Nephron progenitor cell (in vitro differentiated cells): ENCODE measurements at regions not wholly inside any gene's neighbourhood (a gene's known extent, or its start where the extent isn't known, plus 50 kb on each side); places are given as distances from the start of the nearest gene placed in this dataset.

Source experiments
- DNase-seq: peaks from one replicate; pipeline ENCODE4 v3.0.0; 2021
- H3K27ac Mint-ChIP-seq: 2 replicates; pipeline ENCODE4 v1.8.0; 2021; ENCODE audit warnings: mild to moderate bottlenecking, moderate library complexity, mixed read lengths
- H3K27me3 Mint-ChIP-seq: 2 replicates; pipeline ENCODE4 v1.8.0; 2021; ENCODE audit warnings: mild to moderate bottlenecking, low read depth, mixed read lengths; ENCODE audit not compliant: poor library complexity
- H3K36me3 Mint-ChIP-seq: 2 replicates; pipeline ENCODE4 v1.8.0; 2021; ENCODE audit warnings: low read depth, mixed read lengths
- H3K4me1 Mint-ChIP-seq: 2 replicates; pipeline ENCODE4 v1.8.0; 2021; ENCODE audit warnings: mixed read lengths
- H3K4me3 Mint-ChIP-seq: 2 replicates; pipeline ENCODE4 v1.8.0; 2021; ENCODE audit warnings: mild to moderate bottlenecking, moderate library complexity, mixed read lengths
- H3K9me3 Mint-ChIP-seq: 2 replicates; pipeline ENCODE4 v1.8.0; 2021; ENCODE audit warnings: mild to moderate bottlenecking, moderate library complexity, mixed read lengths
- TF ChIP-seq, protein P1 (sequence below): fragments of 200-600 bp; sonication (generic); IDR thresholded peaks from 2 replicates; pipeline ENCODE4 v1.5.0; 2021; ENCODE audit warnings: antibody characterized with exemption

DNA sequence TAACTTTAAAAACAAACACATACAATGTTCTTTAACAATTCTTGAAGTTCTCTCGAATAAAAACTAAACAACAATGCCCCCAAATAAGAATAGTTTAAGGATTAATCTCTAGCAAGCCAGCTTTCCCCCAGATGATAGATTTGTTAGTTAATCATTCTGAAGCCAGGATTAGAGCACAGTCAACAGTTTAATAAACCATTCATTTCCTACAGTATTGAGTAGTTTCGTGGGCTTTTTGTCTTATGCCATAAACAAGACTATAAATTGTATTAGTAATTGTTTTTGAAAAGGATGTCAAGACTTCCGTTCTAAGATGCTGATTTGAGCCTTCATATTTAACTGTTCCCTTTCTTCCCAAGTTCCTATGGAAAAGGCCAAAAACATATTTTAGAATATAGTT, 136.6 kb downstream of the PIK3R1 start:
- Mint-ChIP-seq H3K27me3 (peaks cover 9% of the 10 kb centered on the region), H3K27ac (no peak overlapping the region), H3K4me3 (no peak overlapping the region), H3K4me1 (peaks cover 23% of the 10 kb centered on the region), H3K36me3 (no peaks in the 10 kb centered on the region), H3K9me3 (peaks cover 11% of the 10 kb centered on the region)
- no peak for DNase-seq
- TF ChIP-seq, protein P1, sequence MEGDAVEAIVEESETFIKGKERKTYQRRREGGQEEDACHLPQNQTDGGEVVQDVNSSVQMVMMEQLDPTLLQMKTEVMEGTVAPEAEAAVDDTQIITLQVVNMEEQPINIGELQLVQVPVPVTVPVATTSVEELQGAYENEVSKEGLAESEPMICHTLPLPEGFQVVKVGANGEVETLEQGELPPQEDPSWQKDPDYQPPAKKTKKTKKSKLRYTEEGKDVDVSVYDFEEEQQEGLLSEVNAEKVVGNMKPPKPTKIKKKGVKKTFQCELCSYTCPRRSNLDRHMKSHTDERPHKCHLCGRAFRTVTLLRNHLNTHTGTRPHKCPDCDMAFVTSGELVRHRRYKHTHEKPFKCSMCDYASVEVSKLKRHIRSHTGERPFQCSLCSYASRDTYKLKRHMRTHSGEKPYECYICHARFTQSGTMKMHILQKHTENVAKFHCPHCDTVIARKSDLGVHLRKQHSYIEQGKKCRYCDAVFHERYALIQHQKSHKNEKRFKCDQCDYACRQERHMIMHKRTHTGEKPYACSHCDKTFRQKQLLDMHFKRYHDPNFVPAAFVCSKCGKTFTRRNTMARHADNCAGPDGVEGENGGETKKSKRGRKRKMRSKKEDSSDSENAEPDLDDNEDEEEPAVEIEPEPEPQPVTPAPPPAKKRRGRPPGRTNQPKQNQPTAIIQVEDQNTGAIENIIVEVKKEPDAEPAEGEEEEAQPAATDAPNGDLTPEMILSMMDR: no peak

DNA sequence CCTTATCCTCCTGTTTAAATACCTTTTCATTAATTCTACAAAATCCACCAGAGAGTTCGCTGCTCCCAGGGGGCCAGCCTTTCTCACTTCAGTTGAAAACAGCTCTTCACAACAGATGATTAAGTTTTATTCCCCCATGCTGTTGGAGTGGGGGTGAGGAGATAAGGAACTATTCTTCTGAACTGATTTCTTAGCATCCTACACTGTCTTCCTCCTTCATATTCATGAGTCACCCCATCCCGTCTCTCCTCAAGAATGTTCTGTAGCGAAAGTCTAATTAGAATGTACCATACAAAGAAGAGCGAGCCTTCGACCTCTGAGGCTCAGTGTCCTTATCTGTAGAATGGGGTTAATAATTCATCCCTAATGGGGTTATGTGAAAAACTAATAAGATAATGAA, 138.0 kb downstream of the PIK3R1 start:
- Mint-ChIP-seq H3K4me1 (peaks cover 32% of the 10 kb centered on the region), H3K4me3 (no peak overlapping the region), H3K27ac (no peak overlapping the region), H3K36me3 (no peaks in the 10 kb centered on the region), H3K9me3 (no peaks in the 10 kb centered on the region), H3K27me3 (peaks cover 8% of the 10 kb centered on the region)
- no peak for DNase-seq
- TF ChIP-seq, protein P1: no peak

DNA sequence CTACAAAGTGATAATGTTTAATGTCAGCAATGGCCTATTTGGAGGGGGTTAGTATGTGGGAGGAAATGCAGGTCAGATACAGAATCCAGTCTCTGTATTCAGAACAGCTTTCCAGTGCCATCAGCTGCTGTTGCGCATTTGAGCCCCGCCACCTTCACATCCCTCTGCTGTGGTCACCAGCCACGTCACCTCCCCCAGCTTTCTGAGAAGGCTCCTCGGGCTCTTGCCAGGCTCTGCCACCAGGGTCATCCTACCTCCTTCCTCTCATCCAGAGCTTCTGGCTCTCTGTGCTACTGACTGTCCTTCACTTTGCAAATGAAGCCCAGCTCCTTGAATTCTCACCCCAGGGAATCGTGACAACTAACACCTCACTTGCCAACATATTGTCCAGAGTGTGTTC, 138.8 kb downstream of the PIK3R1 start:
- Mint-ChIP-seq H3K27me3 (peaks cover 3% of the 10 kb centered on the region), H3K36me3 (no peaks in the 10 kb centered on the region), H3K9me3 (no peaks in the 10 kb centered on the region), H3K27ac (peak overlapping the region; percentile 62), H3K4me1 (peaks cover 32% of the 10 kb centered on the region), H3K4me3 (no peak overlapping the region)
- TF ChIP-seq, protein P1: no peak
- DNase-seq: no peak

DNA sequence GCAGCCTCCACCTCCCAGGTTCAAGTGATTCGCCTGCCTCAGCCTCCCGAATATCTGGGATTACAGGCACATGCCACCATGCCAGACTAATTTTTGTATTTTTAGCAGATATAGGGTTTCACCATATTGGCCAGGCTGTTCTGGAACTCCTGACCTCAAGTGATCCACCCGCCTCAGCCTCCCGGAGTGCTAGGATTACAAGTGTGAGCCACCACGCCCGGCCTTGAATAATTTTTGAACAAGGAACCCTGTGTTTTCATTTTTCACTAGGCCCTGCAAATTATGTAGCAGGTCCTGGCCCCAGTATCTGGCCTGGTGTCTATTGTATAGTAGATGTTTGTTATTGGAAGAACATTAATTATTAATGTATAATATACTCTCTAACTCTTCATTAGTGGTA, 140.7 kb downstream of the PIK3R1 start:
- Mint-ChIP-seq H3K27ac (no peak overlapping the region), H3K4me3 (no peak overlapping the region), H3K27me3 (peaks cover 3% of the 10 kb centered on the region), H3K9me3 (no peaks in the 10 kb centered on the region), H3K4me1 (peaks cover 32% of the 10 kb centered on the region), H3K36me3 (no peaks in the 10 kb centered on the region)
- DNase-seq: no peak
- TF ChIP-seq, protein P1: no peak

DNA sequence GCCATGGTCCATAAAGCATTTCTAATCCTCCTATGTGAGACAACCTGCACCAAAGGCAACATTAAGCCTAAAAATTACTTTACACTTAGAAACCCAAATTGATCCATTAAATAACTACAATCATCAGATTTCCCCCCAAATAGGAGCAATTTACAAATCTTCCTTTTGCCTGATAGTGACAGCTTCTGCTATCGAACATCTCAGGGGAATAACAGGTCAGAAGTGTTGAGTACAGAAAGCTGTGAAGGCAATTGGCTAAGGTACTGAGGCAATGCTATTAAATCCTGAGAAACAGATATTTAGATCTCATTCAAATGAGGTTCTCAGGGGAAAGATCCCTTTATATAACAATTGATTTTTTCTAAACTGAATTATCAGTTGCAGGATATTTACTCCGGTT, 141.1 kb downstream of the PIK3R1 start:
- Mint-ChIP-seq H3K4me3 (no peak overlapping the region), H3K4me1 (peaks cover 32% of the 10 kb centered on the region), H3K27me3 (no peaks in the 10 kb centered on the region), H3K36me3 (no peaks in the 10 kb centered on the region), H3K27ac (peak overlapping the region; percentile 10), H3K9me3 (no peaks in the 10 kb centered on the region)
- DNase-seq: no peak
- TF ChIP-seq, protein P1: no peak

DNA sequence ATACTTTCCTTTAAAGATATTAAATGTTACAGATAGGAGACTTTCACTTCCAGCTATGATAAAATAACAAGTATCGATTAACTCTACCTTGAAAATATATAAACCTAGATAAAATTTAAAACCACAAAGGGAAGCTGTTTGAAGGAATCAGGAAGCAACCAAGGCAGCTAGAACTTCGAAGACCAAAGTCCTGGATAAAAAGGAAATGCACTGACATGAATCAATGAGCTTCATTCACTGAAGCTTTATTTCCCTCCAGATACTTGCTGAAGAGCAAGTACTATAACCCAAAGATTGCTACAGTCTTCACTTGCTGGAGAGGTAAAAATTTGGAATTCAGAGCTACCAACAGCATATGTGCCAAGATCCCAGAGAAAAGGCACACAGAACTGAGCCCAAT, 144.1 kb downstream of the PIK3R1 start:
- Mint-ChIP-seq H3K4me3 (no peak overlapping the region), H3K9me3 (no peaks in the 10 kb centered on the region)

More for the DNA sequence above, 144.1 kb downstream of the PIK3R1 start:
- H3K36me3 Mint-ChIP-seq: no peaks in the 10 kb centered on the region
- no peak overlapping the region for H3K27ac Mint-ChIP-seq
- H3K4me1 Mint-ChIP-seq: peaks cover 16% of the 10 kb centered on the region
- H3K27me3 Mint-ChIP-seq: no peaks in the 10 kb centered on the region
- TF ChIP-seq, protein P1: no peak
- no peak for DNase-seq
